ENCODE measurements at regions not wholly inside any gene's neighbourhood (a gene's known extent, or its start where the extent isn't known, plus 50 kb on each side); places are given as distances from the start of the nearest gene placed in this dataset.
"Not testable (repeated sequence)": the region's sequence is repeated elsewhere in the genome, so short reads cannot be mapped to it uniquely, and the experiment has no call there.

DNA sequence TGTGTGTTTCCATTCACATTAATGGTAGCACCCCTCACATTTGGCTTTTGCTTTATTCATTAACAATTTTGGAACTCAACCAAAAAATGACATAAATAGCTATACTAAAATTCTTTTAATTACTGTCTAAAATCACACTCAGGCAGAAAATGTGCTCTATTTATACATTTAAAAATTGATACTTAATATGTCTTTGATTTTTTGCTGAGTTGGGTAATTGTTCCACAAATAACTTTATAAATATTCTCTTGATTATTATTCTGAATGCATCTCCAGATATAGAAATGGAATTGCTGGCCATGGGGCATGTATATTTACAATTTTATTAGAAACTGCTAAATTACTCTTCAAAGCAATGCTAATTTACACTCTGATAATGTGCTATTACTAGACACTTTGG is 658.7 kb upstream of the CHRM3 start:
- no peak for DNase-seq

DNA sequence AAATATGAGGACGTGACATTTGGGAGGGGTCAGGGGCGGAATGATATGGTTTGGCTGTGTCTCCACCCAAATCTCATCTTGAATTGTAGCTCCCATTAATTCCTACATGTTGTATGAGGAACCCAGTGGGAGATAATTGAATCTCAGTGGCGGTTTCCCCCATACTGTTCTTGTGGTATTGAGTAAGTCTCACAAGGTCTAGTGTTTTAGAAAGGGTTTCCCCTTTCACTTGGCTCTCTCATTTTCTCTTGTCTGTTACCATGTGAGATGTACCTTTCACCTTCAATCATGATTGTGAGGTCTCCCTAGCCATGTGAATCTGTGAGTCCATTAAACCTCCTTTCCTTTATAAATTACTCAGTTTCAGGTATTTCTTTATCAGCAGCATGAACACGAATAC is 663.6 kb upstream of the CHRM3 start:
- no peak for DNase-seq

DNA sequence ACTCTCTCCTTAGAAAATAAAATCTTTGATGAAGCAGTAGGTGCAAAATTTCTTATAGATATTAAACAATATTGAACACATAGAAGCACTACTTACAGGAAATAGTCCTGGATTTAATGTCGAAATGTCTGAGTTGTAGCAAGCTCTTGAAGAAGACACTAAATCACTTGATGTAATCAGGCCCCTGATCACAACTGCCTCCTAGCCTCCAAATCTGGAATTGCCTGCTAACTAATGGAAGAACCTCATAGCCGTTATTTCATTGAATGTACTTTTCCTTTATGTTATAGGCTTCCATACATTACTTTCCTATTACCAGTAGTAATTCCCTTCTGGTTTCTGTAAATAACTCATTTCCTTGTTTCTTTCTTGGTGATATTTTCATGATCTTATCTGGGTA is 675.7 kb upstream of the CHRM3 start:
- no peak for DNase-seq

DNA sequence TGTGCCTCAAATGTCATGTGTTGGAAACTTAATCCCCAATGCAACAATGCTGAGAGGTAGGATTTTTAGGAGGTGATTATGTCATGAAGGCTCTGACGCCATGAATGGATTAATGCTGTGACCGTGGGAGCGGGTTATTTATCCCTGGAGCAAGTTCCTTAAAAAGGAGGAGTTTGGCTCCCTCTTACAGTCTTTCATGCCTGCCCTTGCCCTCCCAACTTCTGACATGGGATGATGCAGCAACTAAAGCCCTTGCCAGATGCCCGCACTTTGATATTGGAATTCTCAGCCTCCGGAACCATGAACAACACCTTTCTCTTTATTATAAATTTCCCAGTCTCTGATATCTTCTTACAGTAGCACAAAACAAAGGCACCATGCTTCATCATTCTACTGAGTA is 685.3 kb upstream of the CHRM3 start:
- DNase-seq = no peak

DNA sequence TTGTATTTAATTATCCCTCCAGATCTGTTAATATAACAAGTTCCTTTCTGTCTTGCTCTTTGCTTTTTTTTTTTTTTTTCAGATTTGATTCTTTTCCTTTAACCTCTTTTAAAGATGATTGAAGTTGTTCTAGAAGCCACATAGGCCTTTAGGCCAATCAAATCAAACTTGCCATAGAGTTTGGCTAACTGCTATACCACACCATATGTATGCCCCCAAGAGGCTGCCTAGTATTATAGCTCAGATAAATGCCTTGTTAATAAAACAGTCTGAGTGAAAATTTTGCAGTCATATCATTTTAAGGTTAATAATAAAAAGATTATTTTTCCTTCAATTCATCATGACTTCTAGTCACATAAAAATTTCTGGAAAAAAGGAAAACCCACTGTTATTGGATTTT is 696.0 kb upstream of the CHRM3 start:
- no peak for DNase-seq

DNA sequence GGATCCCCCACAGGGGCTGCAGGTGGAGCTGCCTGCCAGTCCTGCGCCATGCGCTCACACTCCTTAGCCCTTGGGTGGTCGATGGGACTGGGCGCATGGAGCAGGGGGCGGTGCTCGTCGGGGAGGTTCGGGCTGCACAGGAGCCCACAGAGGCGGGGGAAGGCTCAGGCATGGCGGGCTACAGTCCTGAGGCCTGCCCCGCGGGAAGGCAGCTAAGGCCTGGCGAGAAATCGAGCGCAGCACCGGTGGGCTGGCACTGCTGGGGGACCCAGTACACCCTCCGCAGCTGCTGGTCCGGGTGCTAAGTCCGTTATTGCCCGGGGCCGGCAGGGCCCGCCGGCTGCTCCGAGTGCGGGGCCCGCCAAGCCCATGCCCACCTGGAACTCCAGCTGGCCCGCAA is 701.8 kb upstream of the CHRM3 start:
- not testable (repeated sequence) for DNase-seq

DNA sequence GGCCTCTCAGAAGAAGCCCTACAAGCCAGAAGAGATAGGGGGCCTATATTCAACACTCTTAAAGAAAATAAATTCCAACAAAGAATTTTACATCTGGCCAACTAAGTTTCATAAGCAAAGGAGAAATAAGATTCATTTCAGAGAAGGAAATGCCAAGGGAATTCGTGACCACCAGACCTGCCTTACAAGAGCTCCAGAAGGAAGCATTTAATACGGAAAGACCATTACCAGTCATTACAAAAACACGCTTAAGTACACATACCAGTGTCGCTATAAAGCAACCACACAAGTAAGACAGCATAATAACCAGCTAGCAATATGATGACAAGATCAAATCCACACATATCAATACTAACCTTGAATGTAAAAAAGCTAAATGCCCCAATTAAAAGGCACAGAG is 704.9 kb upstream of the CHRM3 start:
- DNase-seq = no peak

DNA sequence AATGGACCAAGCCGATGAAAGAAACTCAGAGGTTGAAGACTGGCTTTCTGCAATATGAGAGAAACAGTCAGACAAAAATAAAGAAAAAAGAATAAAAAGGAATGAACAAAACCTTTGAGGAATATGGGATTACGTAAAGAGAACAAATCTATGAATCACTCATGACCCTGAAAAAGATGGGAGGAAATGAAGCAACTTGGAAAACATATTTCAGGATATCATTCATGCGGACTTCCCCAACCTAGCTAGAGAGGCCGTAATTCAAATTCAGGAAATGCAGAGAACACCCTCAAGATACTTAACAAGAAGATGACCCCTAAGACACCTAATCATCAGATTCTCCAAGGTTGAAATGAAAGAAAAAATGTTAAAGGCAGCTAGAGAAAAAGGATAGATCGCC is 705.3 kb upstream of the CHRM3 start:
- DNase-seq = no peak

DNA sequence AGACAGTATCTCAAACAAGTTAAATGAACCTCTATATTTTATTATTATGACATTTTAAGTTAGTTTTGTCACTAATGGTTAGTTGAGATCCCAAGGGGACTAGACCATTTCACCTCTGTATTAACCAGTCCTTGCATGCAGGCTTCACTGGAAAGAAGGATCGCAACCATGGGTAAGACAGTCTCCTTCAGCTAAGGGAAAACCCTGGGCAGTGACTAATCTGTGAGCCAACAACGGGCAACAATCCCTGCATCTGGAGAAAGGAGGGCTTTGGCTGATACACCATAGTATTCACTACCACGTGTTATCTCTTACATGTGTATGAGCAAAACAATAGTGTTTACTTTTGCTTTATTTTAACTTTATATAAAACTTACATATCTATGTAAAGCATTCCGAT is 708.8 kb upstream of the CHRM3 start:
- no peak for DNase-seq

DNA sequence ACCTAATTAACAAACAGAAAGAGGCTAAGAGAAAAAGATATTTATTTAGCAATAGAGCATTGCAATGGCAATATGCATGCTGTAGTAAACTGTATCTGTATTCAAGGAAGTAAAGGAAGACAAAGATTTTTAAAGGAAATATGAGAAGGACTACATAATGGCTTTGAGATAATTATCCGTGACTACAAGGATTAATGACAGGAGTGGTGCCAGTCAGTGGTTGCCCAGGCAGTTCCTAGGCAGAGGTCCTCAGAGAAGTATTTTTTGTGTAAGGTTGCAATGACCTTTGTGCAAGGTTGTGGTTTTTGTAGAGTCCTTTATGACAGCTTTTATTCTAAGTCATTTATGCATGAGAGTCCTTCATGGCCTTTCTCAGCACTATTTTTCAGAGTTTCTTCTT is 711.1 kb upstream of the CHRM3 start:
- DNase-seq = no peak

DNA sequence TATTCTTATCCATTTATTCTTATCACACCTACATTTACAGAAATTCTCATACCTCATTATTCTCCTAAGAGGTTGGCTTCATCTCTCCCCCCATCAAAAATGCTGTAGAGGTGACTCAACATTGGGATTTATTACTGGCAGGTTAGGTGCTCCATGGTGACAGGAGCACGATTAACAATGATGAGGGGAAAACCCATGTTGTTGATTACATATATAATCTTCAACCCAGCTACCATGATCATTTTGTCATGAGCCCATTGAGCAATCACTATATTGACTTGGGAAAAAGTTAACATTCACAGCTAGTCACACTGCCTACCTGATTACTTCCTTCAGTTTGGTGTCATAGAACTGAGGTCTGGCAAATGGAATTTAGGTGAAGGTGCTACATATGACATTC is 712.1 kb upstream of the CHRM3 start:
- DNase-seq = no peak

DNA sequence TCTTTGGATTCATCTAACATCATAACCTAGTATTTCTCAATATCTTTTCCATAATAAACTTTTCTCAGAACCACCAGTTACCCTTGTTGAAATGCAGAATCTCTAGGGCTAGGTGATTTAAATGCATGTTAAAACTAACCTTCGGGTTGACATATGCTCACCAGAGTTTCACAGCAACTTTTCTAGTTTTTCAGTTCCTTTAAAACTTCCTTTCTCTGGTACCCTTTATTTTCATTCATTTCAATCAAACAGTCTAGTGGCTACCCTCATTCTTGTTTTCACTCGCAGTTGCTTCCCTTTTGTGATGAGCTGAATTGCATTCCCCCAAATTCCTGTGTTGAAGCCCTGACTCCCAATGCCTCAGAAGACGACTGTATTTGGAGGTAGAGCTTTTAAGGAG is 712.8 kb upstream of the CHRM3 start:
- no peak for DNase-seq

DNA sequence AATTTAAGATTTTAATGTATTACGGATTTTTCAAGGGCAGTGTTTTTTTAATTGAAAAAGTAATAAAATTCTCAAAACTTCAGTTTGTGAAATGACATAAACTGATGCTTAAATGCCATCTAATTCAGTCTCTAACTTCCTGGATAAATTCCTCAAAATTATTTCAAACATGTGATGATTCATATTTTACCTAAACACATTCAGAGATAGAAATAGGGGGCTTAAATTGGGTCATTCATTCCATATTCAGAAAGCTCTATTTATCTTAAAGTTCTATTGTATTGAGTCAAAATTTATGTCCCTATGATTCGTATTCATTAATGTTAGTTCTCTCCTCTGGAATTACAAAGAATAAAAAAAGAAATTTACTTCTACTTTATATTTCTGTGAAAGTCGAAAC is 713.6 kb upstream of the CHRM3 start:
- DNase-seq = no peak

DNA sequence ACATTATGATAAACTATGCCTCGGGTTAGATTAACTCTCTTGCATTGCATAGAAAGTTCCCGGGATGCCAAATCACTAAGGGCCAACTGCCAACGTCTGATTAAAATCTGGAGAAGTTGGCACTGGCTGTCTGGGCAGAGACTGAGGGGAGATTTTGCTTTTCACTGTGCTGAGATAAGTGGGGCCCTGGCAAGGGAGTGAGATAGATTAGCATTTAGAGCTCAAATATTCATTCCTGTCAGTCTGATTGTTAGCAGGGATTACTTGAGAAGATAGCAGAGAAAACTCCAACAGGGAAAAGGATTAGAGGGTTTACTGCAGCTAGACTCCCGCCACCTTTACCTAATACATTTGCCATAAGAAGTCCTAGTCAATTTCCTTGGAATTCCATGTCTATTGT is 714.1 kb upstream of the CHRM3 start:
- DNase-seq = no peak

DNA sequence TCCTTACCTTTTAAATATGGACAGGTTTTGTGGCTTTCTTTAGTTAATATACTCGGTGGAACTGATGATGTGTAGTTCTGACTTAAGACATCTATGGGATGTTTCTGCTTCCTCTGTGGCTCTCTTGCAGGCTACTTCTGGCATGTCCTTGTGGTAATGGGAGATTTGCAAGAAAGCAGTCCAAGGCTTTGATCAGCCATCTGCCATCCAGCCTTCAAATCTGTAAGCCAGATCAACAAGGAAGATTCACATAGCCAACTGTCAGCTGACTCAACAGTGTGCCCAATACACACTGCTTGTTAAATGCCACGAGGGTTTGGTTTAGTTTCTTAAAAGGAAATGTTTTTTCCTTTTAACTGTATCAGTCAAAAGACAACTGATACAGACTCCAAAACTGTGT is 722.2 kb upstream of the CHRM3 start:
- DNase-seq = no peak

DNA sequence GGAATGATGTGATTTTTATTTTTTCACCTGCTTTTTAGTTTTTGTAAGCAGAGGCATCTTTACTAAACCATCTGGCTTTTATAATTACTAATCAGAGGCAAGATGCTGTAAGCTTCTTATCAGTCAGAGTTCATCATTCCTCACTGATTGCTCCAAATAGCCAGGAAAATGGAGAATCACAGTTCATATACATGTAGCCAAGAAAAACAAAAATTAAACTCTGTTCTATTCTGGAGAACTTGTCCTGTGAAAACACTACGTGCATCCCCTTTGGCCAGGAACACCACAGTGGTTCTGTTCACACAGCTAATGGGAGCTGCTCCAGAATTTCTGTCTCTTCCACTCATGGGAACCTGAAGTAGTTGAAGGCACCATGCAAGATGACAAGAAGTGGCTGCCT is 725.5 kb upstream of the CHRM3 start:
- DNase-seq = no peak

DNA sequence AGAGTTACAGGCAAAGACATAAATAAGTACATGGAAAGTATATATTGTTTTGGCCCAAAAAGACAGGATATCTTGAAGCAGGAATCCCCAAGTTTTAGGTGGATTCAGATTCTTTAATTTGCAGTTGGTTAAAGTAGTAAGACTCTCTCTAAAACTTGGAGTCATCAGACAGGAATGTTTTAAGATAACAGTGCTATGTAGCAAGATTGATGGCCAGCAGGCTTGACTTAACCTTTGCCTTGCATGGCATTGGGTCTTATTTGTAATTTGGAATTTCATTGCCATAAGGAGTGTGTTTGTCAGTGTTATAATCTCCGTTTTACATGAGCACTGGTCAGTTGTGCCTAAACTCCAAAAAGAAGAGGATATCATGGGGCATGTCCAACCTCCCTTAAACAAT is 727.6 kb upstream of the CHRM3 start:
- DNase-seq = no peak

DNA sequence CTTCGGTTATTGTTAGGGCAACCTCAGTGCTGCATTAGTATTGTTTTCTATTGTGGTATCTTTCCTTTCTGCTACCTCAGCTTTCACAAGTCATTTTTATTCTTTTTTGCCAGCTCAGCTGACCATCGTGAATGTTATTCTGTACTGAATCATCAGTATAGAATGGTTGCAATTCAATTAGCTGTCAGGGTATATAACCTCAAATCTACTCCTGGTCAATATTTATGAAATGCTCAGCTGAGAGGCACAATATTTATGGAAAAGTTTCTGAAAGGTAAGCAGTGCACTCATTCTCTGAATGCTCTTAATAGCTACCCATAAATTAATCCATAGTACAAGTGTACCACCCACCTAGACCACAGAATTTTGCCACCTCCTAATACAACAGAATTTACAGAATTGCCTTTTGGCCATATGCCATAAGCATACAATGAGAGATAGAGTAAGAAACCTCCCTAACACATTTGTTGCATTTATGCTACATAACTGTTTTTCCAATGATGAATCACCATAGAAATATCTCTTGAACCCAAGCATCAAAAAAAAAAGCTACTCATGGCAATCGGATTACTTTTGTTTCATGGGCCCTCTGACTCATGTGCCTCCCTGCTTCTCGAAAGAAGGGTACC is 732.6 kb upstream of the CHRM3 start:
- DNase-seq = no peak

DNA sequence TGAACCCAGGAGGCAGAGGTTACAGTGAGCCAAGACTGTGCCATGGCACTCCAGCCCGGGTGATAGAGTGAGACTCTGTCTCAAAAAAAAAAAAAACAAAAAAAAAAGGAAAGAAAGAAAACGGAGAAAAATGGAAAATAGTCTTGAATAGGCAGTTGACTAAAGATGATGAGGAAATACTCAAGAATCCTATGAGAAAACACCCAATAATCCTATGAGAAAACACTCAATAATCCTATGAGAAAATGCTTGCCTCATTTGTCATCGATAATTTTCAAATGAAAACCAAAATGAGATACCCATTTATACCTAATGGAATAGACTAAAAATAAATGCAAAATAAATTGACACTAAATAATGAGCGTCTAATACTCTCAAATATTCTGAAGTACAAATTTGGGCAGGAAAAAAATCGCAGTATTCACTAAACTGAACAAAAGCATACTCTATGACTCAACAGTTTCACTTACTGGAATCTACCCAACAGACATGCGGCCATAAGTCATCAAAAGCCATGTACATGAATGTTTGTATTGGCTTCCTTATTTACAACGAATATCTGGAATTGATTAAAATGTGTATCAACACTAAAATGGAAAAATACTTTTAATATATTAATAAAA is 733.9 kb upstream of the CHRM3 start:
- no peak for DNase-seq

DNA sequence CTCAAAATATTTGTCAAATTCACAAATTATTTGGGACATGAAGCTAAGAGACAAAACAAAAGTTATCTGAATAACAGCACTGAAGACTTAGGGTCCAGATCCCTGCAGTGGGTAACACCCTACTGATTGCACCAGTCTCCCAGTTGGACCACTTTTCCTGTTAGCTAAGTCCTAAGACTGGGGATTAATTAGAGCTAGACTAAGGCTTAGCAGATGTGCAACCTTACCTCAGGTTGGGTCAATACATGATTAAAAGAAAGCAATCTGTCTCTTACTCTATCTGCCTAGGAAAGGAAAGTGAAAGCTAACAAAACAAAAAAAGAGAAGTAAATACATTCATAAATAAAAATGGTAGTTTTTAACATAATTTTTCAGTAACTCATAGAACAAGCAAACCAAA is 737.2 kb upstream of the CHRM3 start:
- no peak for DNase-seq

DNA sequence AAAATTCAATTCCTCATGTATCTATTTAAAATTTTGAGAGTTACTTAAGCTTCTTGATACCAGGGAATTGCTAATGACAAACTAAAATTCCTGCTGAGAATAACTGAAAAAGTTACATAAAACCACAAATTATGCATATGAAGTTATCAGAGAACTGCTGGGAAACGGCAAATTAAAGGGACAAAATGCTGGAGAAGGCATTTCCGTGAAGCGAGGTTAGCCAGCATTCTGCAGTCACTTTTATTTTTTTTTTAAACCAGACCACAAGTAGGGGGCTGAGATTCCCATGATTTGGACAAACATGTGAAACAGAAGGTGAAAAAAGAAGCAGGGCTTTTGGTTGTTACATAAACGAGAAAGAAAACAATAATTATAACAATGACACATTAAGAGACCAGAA is 737.6 kb upstream of the CHRM3 start:
- DNase-seq = no peak

DNA sequence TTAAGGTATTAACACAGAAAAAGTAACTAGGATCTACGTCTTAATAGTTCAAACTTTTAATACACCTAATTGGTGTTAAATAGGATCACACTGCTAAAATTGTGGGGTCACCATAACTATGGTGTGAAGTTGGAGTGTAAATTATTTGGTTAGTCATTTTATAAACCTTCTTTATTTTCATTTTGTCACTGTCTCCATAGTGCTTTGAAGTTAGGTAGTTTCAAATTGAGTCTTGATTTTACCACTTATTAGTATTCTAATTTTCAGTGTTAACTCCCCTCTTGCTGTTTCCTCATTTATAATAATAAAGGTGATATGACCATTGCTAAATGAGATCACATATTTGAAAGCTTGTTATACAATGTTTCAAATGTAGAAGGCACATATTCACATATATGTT is 738.1 kb upstream of the CHRM3 start:
- DNase-seq = no peak

DNA sequence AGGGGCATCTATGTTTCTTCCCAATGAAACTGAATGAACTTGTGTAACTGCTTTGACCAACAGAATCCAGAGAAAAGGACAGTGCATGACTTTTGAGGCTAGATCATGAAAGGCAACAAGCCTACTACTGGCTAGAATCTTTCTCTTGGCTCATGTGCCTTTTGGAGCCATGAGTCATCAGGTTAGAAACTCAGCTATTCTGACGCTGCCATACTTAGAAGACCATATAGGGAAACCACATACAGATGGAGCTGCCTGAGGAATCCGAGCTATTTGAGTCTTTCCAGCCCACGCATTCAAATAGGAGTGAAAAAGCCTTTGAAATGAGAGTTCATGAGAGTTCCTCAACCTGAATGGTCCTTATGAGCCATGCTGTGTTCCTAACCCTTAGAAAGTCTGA is 738.5 kb upstream of the CHRM3 start:
- DNase-seq = no peak

DNA sequence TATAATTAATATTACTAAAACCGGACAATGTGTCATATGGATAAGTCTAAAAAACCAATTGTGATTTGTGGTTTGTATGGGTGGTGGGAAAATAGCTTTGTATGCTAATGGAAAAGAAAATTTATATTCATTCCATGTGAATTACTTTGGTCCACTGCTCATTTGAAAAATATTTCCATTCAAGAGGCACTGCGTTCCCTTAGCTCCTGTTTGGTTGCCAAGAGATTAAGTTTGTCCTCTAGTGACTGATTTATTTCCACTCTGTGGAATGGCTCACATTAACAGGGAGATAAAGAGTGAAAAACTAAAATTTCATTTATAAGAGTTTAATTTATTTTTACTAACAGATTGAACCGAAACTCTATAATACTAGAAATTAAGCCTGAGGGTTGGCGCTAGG is 744.1 kb upstream of the CHRM3 start:
- DNase-seq = no peak

DNA sequence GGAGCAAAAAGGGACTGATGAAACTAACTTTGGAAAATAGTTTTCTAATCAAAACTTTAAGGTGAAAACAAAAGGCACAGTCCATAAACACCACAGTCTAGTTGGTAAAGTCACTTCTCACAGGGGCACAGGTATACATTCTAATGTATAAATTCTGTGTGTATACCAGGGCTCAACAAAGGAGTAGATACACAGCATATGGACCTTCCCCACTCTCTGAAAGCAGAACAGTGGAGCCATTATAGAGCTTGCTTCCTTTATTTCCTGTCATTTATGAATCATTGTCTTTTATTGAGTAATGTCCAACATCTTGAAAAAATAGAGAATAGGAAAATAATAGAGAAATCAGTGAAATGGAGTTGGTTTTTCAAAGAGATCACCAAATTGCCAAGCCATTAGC is 746.5 kb upstream of the CHRM3 start:
- no peak for DNase-seq

DNA sequence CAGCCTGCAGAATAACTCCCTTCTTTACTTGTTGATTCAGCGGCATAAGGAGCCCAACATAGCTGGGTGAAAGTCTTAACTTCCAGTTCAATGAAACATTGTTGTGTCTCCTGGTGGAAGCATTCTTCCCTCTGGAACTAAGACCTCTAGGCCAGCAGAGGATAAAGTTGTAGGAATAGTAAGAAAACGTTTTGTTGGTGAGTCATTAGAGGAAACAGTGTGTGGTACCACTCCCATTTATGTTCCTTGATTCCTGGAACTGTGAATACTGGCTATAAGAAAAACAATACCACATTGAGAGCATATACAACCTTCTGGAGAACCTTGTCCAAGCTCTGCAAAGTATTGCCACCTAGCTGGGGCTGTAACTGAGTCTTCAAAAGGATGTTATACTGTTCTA is 737.4 kb upstream of the ZP4 start:
- DNase-seq = no peak

All from GF-D8 (cell line).